ENCODE measurements at regions not wholly inside any gene's neighbourhood (a gene's known extent, or its start where the extent isn't known, plus 50 kb on each side); places are given as distances from the start of the nearest gene placed in this dataset.
A peak's percentile ranks its signal among the peaks of the same experiment; 100 is the strongest.

DNA sequence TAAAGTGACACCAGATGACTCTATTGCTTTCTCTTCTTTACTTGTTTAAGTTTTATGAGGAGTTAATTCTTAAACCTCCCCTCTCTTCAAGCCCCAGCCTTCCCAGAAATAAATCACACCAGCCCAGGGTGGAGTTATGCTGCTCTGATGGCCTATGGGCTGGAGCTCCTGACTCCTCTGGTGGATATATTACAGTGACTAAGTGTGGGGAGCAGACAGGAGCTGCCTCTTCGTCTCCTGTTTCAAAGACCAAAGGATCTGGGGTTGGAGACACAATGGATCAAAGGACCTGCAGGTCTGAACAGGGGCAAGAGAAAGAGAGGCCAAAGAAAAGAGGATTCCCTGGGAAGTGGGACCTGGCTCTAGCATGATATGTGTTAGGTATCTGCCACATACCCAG is 312.0 kb upstream of the MSX2 start:
- no peak for DNase-seq (ENCODE audit: low read depth)

DNA sequence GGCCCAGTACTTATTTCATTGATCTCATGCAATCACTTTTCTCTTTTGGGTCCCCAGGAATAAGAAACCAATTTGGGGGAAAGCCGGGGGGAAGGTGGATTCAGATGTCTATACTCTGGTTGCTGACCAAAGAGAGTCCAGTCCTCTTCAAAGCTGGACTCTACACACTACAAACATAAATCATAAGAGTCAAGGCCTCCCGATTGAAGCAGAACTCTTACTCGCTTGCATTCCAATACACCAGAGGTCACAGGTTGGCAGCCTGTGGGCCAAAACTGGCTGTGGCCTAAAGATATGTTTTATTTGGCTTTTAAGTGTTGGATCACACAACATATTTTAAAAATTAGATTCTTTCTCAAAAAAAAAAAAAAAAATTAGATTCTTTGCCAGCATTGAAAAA is 311.4 kb upstream of the MSX2 start:
- no peak for DNase-seq (ENCODE audit: low read depth)

DNA sequence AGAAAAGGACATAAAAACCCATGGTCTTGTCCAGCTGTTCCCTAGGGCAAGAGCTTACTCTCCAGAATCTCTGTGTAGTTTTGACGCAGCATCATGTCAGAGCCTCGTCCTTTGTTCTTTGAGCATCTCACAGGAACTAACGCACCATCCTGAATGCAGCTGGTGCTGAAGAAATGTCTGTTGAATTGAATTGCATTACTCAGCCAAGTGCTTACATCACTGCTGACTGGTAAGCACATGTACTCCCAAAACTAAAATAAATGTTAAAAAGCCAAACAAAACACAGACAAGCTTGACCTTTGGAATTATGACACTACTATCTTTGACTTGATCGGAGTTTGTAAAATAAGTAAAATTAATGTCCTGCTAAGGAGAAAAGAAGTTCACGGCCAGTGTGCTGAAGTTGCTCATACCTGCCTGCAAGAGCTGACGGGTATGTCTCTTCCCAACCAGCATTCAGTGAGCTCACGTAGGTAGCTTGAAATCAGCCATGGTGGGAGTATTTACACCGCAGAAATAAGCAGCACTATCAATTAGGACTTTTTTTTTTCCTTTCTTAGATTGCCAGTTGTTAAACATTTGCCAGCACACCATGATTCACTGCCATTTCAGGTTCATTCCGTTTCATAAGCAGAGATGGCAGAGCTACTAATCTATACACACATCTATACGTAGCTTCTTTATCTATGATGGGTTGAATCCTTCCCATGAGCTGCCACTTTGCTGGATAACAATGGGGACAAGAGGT is 310.6 kb upstream of the MSX2 start:
- no peak for DNase-seq (ENCODE audit: low read depth)

DNA sequence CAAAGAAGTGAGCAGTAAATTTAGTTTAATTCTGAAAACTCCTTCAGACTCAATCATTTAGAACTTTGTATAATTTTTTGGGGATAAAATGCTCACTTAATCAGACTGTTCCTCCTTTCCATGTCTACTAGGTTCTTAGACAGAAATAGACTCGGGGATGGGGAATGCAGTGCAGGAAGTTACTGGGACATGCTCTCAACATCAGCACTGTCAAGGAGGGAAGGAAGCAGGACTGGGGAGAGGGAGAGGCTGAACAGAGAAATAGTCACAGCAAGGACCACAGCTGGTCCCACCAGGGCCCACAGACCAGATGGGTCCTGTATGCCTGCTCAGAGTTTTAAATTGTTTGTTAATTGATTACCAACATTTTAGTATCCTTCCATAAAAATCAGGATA is 310.1 kb upstream of the MSX2 start:
- no peak for DNase-seq (ENCODE audit: low read depth)

DNA sequence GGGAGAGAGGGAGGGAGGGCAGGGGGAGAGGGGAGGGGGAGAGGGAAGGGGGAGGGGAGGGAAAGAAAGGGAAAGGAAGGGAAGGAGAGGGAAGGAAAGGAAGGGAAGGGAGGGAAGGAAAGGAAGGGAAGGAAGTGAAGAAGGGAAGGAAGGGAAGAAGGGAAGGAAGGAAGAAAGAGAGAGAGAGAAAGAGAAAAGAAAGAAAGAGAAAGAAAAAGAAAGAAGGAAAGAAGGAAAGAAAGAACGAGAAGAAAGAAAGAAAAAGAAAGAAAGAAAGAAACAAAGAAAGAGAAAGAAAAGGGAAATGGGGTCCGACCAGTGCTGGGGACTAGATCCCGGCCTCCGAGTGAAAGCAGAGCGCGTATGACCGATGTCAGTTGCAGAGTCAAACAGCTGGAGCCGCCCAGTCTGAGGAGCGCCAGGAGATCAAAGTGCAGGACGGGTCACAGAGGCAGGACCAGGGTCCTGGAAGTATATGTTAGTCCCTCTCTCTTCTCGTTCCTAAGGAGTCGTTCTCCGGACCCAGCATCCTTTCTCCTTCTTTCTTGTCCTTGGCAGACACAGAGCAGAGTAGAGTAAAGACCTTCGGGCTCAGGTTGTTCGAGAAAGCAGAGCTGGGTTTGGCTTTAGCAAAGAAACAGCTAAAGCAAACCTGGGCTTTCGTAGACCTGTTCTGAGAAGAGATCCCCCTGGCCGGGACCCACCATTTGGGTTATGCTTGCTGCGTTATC is 305.4 kb upstream of the MSX2 start:
- DNase-seq (ENCODE audit: low read depth), result no peak

DNA sequence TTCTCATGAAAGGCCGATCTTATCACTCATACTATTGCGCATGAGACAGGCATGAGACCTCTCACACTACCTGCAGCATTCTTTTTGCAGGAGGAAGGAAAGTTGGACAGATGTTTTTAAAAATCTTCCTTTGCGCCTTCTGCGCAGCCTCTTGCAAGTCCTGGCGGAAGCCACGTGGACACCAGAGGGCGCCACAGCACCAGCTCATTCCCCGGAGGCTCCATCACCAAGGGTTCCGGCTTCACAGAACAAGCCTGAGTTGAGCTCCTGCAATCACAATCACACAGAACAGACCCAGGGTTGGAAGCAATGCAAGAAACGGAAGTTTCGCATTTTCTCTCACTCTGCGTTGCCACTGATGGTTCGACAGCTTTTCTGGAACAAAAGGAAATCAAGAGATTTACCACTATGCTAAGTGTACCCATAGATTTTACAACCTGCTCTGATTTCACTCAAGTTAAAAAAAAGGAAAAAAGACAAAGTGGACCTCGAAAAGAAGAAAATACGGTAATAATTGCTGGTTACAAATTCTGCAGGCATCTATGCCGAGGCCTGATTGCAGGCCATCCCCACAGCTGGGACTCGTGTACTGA is 304.7 kb upstream of the MSX2 start:
- DNase-seq (ENCODE audit: low read depth), result peak; percentile 49

DNA sequence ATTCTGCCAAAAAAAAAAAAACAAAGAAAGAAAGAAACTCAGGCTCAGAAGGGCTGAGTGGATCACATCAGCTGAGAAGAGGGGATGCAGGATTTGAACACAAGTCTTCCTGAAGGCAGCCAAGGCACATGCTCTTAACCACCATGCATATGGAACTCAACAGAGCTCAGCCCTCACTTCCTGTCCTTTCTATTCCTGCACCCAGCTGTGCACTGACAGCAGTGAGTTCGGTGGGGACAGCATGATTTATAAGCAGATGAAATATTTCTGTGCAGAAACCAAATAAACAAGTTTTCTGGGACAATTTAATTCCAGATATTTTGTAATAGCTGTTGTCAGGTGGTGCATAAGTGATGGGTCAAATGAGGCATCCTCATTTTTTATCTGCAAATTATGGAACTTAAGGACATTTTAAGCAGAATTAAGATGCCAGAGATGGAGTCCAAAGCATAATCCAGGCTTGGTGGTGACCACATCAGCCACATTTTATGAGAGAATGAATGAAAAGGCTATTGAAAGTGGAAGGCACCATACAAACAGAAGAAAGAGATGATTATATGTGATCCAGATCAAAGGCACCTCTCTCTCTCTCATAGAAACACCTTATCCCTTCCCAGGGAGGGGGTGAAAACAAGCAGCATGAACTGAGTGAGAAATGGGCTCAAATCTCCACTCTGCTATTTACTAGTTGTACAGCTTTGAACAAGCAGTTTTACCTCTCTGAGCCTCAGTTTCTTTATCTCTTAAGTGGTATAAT is 303.6 kb upstream of the MSX2 start:
- no peak for DNase-seq (ENCODE audit: low read depth)

DNA sequence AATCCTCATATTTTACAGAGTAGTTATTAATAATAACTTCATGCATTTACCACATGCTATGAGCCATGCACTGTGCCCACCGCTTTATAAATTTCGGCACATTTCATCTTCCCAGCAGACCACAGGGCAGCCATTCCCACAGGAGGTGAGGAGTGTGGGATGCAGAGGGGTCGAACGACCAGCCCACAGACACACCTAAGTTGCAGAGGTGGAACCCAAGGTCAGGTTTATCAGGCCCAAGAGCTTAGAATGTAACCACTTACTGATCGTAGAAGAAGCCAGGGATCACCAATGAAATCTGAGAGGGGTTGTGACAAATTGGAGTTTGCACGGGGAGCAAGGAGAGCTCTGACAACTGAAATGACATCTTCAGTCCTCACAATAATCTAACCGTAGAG is 303.0 kb upstream of the MSX2 start:
- DNase-seq (ENCODE audit: low read depth), result no peak

DNA sequence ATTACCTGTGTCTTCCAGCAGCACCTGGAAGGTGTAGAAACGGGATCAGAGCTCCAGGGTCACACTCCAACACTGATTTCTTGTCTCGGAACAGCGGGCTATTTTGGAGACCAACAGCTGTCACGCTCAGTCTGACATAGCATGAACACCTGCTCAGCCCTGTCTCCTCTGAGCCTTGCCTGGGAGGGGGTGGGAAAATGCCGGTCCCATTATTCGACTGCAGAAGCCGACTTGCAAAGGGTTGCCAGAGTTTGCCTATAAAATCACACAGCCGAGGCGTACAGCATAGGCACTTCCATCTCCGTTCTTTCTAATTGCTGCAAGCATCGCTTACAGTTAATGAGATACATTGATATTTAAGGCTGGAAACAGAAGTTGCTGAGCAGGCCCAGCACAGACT is 300.8 kb upstream of the MSX2 start:
- no peak for DNase-seq (ENCODE audit: low read depth)

DNA sequence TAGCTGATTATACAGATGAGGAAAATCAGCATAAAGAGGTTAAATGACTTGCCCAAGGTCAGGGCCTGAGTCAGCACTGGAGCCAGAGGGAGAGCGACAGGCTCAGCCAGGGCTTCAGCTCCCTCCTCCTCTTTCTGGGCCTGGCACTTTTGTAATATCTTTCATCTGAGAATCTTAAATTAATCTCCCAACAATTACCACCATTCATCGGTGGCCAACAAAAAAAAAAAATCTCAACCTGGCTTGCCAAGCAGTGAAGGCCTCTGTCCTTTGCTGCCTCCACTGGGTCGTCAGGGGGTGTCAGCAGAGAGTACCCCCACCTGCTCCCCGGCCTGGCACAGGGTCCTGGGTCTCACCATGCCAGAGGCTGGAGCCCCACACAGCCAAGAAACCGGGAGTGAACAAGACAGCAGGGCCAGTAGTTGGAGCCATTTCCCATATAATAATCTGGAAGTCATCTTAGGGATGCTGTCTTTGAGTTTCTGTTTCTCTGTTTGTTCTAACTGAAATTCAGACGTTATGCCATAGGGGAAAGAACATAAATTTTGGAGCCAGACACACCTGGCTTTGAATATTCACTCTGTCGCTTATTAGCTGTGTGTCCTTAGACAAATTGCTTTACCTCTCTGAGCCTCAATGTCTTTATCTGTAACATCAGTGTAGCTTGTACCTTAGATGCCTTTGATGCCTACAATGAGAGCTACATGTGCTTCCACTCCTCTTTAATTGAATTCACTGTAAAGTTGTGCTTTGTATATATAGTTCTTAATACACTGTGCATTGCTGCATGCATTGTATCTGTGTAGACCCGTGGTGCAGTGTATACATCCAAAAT is 299.9 kb upstream of the MSX2 start:
- DNase-seq (ENCODE audit: low read depth), result no peak

DNA sequence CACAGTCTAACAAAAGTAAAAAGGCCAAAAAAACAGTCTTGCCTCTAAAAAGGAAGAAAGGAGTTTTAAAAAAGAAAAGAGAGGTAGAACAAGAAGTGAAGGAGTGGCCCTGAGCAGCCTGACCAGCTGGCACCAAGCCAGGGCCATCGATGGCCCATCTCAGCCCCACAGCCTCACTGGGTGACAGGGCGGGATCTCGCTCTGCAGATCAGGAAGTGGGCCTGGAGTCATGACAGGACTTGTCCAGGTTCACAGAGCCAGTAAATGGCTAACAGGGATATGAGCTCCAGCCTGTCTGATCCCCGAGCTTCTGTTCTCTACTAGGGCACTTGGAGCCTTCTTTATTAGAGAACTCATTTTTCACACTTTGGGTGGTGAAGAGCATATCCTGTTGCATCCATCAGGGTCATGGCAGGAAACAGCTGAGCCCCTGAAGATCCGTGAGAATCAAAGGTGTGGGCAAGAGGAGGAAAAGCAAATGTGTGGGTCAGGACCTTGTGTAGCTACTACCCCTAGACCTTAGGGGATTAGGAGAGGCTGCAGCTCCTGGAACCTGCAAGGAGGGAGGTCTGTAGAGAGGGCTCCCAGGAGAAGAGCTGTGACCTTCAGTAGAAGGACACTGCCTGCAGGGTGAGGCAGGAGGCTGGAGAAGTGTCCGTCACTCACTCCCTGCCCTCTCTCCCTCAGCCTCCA is 299.0 kb upstream of the MSX2 start:
- no peak for DNase-seq (ENCODE audit: low read depth)

DNA sequence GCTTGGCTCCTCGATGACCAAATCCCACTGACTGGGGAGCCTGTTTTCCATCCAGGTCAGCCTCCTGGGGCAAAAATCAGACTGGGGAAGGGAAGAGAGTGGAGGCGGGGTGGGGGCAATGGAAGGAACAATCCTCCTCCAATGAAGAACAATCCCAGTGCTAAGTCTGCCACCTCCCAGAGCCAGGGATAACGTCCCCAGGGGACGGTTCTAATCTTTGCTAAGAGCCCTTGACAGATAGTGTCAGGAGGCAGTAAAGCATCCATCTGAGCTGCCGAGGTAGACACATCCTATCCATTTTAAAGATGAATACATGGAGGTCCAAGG is 298.5 kb upstream of the MSX2 start:
- DNase-seq (ENCODE audit: low read depth), result no peak

DNA sequence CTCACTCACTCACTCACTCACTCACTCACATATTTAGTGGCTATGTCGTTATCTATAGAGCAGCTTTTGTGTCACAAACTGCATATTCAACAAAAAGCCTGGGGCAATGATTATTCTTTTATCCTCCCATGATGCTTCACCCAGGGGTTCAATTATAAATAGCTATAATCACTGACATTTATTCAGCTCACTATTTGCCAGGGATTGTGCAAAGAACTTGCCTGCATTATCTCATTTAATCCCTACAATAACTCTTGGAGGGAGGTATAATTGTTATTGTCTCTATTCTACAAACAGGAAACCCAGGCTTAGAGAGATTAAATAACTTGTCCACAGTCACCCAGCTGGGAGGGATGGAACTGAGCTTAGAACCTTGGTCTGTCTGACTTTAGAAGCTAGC is 298.0 kb upstream of the MSX2 start:
- DNase-seq (ENCODE audit: low read depth), result no peak

DNA sequence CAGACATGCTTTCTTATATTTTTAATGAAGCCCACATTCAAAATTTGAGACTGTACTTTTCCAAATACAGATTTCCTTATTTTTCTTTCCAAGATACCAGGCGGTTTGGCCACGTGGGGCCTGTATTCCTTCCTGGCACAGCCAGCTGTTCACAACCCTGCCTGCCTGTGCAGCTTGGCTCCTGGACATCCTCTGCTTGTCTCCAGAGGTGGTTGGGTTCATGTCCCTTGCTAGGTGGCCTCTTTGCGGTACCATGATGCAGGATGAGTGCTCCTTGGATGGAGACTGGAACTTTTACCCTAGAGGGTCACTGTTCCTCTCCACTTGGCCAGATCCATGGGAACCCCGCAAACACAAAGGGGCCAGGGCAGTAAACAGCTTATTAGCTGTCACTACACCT is 297.5 kb upstream of the MSX2 start:
- DNase-seq (ENCODE audit: low read depth), result no peak

DNA sequence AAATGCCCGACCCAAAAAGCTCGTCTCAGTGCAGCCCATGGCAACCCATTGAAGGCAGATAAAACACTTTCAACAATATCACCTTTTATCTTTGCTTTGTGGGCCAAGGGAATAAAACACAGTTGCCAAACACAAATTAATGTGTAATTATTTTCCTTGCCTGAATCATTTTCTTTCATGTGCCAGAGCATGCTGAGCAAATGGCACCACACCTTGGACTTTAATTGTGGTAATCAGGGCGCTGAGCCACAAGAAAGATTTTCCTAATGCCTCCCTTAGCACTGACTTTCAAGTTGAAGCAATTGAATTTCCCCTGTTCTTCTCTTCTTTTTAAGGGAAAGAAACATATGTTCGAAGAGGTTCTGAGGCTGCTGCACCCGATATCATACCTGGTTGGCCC is 297.1 kb upstream of the MSX2 start:
- DNase-seq (ENCODE audit: low read depth), result no peak

DNA sequence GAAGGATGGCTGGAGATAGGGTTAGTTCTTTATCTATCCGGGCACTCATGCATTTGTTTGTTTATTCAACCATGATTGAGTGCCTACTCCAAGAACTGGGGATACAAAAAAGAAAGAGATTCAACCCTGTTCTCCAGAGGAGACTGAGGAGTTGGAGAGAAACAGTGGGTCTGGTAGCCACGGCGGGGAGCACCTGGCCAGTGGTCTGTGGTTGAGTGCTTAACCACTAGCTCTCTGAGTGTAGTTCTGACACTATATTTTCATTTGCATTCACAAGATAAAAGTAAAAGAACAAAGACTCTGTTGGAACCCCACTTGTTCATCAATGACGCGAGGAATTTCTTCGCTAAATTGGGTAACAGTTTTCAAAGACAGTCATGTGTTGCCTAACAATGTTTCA is 295.5 kb upstream of the MSX2 start:
- DNase-seq (ENCODE audit: low read depth), result no peak

DNA sequence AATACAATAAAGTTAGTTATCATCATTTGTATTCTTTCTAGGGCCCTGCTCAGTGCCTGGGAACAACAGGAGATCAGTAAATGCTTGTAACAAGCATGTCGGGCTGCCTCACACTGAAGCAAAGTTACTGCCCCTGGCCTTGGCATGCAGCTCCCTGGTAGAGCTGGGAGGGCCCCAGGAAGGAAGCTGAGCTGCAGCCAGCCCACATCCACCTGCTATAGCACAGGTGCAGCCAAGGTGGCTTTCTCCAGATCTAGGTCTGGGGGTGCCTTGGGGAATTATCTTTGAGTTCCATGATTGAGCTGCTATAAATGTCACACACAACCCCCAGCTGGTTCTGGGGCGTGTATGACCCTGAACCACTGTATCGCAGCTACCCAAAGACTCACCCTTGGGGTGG is 293.4 kb upstream of the MSX2 start:
- DNase-seq (ENCODE audit: low read depth), result no peak

DNA sequence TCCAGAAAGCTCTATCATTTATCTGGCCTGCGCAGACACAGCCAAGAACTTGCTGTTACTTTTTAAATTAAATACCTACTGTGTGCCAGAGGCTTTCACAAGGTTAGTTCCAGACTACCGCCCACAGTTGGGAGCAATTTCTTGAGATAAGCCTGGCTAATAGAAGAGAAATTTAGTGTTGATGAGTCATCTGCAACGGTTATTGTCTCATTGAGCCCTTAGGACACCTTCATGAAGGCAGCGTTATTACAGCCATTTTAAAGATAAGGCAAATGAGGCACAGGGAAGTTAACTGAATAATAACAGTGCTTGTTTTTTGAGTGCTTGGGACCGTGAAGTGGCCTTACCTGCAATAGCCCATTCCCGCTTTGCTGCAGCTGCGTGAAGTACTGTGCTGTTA is 292.9 kb upstream of the MSX2 start:
- DNase-seq (ENCODE audit: low read depth), result no peak

DNA sequence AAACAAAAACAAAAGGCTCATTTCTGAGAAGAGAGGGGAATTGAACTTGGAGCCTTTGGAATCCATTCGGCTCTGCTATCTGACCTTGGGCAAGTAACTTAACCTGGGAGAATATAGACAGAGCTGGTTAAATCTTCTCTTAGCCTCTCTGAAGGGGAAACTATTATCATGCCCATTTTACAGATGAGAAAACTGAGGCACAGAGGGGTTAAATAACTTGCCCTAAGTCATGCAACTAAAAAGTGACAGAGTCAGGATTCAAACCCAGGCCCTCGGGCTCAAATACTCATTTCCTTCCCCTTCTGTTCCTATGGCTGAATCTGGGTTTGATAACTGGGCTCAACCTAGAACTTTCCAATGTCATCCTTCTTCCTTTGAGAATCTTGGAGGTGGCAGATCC is 291.3 kb upstream of the MSX2 start:
- DNase-seq (ENCODE audit: low read depth), result no peak

DNA sequence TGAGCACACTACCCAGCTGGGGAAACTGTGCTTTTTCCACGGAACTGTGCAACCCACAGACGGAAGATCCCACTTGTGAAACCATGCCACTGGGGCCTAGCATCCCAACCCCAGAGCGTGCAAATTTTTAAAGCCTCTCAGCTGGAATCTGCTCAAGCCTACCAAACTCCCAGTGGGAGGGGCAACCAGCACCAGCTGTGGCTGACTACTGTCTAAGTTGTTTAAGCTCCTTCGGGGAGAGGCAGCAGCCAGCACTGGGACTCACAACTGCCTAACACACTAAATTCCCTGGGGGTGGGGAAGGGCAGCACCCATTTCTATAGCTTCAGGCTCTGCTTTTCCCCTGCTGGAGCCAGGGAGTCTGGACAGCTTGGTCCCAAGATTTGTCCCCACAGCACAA is 287.6 kb upstream of the MSX2 start:
- DNase-seq (ENCODE audit: low read depth), result no peak

DNA sequence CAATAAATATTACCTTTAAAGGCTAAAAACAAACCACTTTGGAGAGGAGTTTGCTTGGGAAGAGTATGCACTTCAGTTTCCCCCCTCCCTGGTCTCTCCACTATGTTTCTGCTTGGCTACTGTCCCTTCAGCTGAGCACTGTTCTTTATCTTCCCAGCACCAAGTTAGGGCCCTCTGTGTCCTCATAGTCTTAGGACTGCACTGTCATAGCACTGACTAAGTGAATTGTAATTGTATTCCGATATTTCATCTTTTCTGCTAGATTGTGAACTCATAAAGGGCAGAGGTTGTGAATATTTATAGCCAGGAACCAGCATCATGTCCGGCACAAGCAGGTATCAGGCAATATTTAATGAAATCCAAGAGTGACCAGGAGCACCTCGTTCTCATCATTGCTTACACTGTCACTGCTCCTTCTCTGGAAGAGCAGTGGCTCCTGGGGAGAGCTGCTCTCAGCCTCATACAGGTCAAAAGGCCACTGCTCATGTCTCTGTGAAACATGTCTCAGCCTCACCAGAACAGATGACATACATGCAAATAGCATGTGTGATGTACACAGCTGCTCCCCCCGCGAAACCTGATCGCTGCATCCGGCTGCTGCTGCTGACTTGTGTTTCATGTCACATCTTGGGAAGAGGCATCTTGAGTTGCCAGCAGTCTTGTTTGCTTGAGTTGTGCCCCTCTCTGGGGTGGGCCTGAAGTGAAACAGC is 279.7 kb upstream of the MSX2 start:
- DNase-seq (ENCODE audit: low read depth), result no peak

All from activated T-helper 1 cell treated with Interleukin-2 at 50 U/mL for 16 hours (primary cell).